ENCODE measurements at regions not wholly inside any gene's neighbourhood (a gene's known extent, or its start where the extent isn't known, plus 50 kb on each side); places are given as distances from the start of the nearest gene placed in this dataset.

DNA sequence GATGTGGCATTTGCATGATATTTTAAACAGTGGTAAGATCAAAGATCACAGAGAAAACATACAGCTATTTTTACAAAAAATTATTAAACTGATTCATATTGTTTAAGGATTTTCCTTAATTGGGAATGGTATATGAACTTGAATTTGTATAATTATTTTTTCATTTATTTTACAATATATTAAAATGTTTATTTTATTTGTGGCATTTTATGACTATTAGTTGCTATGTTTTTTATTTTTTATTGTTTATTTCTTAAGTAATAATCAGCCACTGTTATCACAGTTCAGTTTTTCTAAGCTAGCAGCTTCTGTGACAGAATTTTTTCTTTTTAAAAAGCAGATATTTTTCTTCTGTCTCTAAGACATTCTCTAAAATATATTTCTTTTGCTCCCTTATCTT is 387.0 kb upstream of the KHDRBS2 start:
- TF ChIP-seq, protein P1, sequence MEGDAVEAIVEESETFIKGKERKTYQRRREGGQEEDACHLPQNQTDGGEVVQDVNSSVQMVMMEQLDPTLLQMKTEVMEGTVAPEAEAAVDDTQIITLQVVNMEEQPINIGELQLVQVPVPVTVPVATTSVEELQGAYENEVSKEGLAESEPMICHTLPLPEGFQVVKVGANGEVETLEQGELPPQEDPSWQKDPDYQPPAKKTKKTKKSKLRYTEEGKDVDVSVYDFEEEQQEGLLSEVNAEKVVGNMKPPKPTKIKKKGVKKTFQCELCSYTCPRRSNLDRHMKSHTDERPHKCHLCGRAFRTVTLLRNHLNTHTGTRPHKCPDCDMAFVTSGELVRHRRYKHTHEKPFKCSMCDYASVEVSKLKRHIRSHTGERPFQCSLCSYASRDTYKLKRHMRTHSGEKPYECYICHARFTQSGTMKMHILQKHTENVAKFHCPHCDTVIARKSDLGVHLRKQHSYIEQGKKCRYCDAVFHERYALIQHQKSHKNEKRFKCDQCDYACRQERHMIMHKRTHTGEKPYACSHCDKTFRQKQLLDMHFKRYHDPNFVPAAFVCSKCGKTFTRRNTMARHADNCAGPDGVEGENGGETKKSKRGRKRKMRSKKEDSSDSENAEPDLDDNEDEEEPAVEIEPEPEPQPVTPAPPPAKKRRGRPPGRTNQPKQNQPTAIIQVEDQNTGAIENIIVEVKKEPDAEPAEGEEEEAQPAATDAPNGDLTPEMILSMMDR (IDR thresholded peaks at IDR 0.05; ENCODE audit: borderline replicate concordance, extremely low read depth, low read length, poor library complexity, severe bottlenecking) = no peak
- TF ChIP-seq EZH2 (IDR thresholded peaks at IDR 0.05; ENCODE audit: borderline replicate concordance, low read depth, low read length, severe bottlenecking) = no peak
- no peaks in the 10 kb centered on the region for H4K20me1 ChIP-seq (ENCODE audit: insufficient read depth, low read length)
- H3K27ac ChIP-seq (ENCODE audit: low read length) = no peak overlapping the region
- H3K79me2 ChIP-seq (ENCODE audit: insufficient read depth, low read length) = no peaks in the 10 kb centered on the region
- no peaks in the 10 kb centered on the region for H3K4me1 ChIP-seq (ENCODE audit: insufficient read depth, low read length)
- H2AFZ ChIP-seq (ENCODE audit: low read depth, low read length) = no peak overlapping the region
- ATAC-seq (ENCODE audit: insufficient read depth, low read depth) = no peak
- no peak overlapping the region for H3K4me2 ChIP-seq (ENCODE audit: insufficient read depth, low read length)
- no peak overlapping the region for H3K4me3 ChIP-seq (ENCODE audit: low read depth in 1 of 2, low read length in 2 of 2)
- no peaks in the 10 kb centered on the region for H3K27me3 ChIP-seq (ENCODE audit: insufficient read depth, low read length, poor library complexity)
- no peaks in the 10 kb centered on the region for H3K36me3 ChIP-seq (ENCODE audit: insufficient read depth, low read length)
- H3K9ac ChIP-seq (ENCODE audit: low read depth, low read length) = no peak overlapping the region
- no peak for DNase-seq
- H3K9me3 ChIP-seq (ENCODE audit: insufficient read depth, low read length, severe bottlenecking) = no peaks in the 10 kb centered on the region

DNA sequence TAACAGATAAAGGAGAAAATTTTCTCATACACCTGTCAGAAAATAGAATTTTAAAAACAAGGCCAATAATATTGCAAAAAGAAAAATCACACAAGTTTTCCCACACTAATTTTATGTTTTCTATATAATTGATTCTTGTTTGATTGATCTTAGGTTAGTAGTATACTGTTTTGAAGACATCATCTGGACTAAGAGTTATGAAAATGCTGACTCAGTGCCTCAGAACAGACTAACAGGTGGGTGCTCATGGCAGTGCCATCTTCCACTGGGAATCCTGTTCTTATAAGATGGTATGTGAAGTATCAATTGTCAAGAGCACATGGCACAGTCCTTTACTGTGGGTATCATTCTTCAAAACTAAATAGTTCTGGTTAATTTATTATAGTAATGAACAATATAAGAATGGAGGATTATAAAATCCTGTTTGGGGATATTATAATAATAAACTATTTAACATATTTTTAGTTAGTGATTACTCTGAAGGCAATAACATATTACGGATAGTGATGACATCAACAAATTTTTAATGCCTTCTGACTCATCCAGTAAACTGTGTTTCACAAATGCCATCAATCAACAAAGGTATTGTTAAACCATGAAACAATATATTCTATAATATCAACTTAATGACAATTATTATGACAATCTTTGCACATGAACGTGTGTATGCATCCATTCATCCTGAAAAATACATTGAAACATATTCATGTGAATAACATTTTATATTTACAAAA is 384.6 kb upstream of the KHDRBS2 start:
- Histone ChIP-seq H3K27me3 (ENCODE audit: insufficient read depth, low read length, poor library complexity) (no peaks in the 10 kb centered on the region), H2AFZ (ENCODE audit: low read depth, low read length) (no peak overlapping the region), H3K4me2 (ENCODE audit: insufficient read depth, low read length) (no peak overlapping the region), H3K4me1 (ENCODE audit: insufficient read depth, low read length) (no peaks in the 10 kb centered on the region), H4K20me1 (ENCODE audit: insufficient read depth, low read length) (no peaks in the 10 kb centered on the region), H3K4me3 (ENCODE audit: low read depth in 1 of 2, low read length in 2 of 2) (no peak overlapping the region), H3K27ac (ENCODE audit: low read length) (no peak overlapping the region), H3K79me2 (ENCODE audit: insufficient read depth, low read length) (no peaks in the 10 kb centered on the region), H3K36me3 (ENCODE audit: insufficient read depth, low read length) (no peaks in the 10 kb centered on the region), H3K9me3 (ENCODE audit: insufficient read depth, low read length, severe bottlenecking) (no peaks in the 10 kb centered on the region), H3K9ac (ENCODE audit: low read depth, low read length) (no peak overlapping the region)
- no peak for ATAC-seq (ENCODE audit: insufficient read depth, low read depth)
- TF ChIP-seq, protein P1 (IDR thresholded peaks at IDR 0.05; ENCODE audit: borderline replicate concordance, extremely low read depth, low read length, poor library complexity, severe bottlenecking) = no peak
- no peak for TF ChIP-seq EZH2 (IDR thresholded peaks at IDR 0.05; ENCODE audit: borderline replicate concordance, low read depth, low read length, severe bottlenecking)
- DNase-seq = no peak

DNA sequence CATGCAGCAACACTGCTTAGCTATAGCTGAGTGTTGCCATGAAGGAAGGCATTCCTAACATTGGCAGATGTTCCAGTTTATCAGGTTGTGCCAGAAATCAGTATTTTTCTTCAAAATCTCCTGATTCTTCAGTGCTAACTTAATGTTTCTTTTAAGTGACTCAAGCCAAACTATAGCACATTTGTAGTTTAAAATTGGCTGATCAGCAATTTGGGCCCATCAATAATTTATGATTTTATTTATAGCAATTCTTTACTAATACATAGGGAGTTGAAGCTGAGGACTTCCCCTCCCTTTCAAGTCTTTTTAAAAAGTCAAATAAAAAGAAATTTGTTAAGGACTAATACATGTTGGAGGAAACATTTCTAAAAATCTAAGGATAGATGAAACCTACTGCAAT is 383.8 kb upstream of the KHDRBS2 start:
- Histone ChIP-seq H3K4me3 (ENCODE audit: low read depth in 1 of 2, low read length in 2 of 2) (no peak overlapping the region), H3K9me3 (ENCODE audit: insufficient read depth, low read length, severe bottlenecking) (no peaks in the 10 kb centered on the region), H3K27me3 (ENCODE audit: insufficient read depth, low read length, poor library complexity) (no peaks in the 10 kb centered on the region), H3K27ac (ENCODE audit: low read length) (no peak overlapping the region), H3K79me2 (ENCODE audit: insufficient read depth, low read length) (no peaks in the 10 kb centered on the region), H4K20me1 (ENCODE audit: insufficient read depth, low read length) (no peaks in the 10 kb centered on the region), H3K4me1 (ENCODE audit: insufficient read depth, low read length) (no peaks in the 10 kb centered on the region), H2AFZ (ENCODE audit: low read depth, low read length) (no peak overlapping the region), H3K9ac (ENCODE audit: low read depth, low read length) (no peak overlapping the region), H3K4me2 (ENCODE audit: insufficient read depth, low read length) (no peak overlapping the region), H3K36me3 (ENCODE audit: insufficient read depth, low read length) (no peaks in the 10 kb centered on the region)
- ATAC-seq (ENCODE audit: insufficient read depth, low read depth) (no peak), DNase-seq (no peak)
- no peak for TF ChIP-seq EZH2 (IDR thresholded peaks at IDR 0.05; ENCODE audit: borderline replicate concordance, low read depth, low read length, severe bottlenecking)
- TF ChIP-seq, protein P1 (IDR thresholded peaks at IDR 0.05; ENCODE audit: borderline replicate concordance, extremely low read depth, low read length, poor library complexity, severe bottlenecking) = no peak

Data from DND-41 (cell line).